ENCODE measurements at regions not wholly inside any gene's neighbourhood (a gene's known extent, or its start where the extent isn't known, plus 50 kb on each side); places are given as distances from the start of the nearest gene placed in this dataset.

DNA sequence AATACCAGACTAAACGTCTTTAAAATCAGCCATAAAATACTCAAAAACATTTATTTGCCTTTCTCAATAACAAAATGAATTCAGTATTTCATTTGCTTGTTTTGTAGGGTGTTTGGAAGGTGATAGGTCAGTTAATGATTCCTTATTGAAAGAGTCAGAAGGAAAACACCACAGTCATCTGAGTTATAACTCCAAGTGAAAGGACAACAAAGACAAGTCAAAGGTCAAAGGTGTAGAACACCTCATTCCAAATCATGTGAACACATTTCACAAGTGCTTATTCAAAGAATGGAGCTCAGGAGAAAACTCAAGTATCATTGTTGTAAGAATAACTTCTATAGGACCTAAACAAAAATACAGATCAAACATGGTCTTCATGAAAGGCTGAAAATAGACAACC lies 318.6 kb upstream of the PHF14 start:
- Histone ChIP-seq H3K36me3 (no peaks in the 10 kb centered on the region), H3K4me1 (no peaks in the 10 kb centered on the region), H3K27ac (no peak overlapping the region), H3K9me3 (peaks cover 0 to 2% of the 10 kb centered on the region in 2 donors), H3K27me3 (no peaks in the 10 kb centered on the region), H3K4me3 (no peak overlapping the region)
- TF ChIP-seq, protein P1, sequence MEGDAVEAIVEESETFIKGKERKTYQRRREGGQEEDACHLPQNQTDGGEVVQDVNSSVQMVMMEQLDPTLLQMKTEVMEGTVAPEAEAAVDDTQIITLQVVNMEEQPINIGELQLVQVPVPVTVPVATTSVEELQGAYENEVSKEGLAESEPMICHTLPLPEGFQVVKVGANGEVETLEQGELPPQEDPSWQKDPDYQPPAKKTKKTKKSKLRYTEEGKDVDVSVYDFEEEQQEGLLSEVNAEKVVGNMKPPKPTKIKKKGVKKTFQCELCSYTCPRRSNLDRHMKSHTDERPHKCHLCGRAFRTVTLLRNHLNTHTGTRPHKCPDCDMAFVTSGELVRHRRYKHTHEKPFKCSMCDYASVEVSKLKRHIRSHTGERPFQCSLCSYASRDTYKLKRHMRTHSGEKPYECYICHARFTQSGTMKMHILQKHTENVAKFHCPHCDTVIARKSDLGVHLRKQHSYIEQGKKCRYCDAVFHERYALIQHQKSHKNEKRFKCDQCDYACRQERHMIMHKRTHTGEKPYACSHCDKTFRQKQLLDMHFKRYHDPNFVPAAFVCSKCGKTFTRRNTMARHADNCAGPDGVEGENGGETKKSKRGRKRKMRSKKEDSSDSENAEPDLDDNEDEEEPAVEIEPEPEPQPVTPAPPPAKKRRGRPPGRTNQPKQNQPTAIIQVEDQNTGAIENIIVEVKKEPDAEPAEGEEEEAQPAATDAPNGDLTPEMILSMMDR (IDR thresholded peaks at IDR 0.05) = no peak
- DNase-seq = no peak
- ATAC-seq = no peak
- intact Hi-C loops (cut with DNase I) = no loop called here

DNA sequence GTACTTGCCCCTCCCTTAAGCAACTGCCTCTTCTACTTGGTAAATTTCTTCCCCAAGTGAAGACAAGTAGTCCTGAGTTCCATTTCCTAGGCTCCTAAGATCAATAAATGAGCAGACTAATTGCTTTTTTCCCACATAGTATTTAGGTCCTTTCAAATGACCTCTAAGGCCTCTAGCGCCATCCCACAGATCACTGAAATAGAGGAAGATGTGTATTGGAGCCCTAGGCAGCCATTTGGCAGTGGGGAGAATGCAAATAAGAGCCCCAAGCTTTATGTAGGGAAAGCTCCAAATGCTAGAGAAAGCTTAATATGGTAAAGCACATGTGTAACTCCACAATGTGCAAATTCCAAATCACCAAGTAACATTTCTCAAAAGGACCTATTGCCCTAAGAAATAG lies 316.5 kb upstream of the PHF14 start:
- Histone ChIP-seq H3K27me3 (no peaks in the 10 kb centered on the region), H3K4me3 (no peak overlapping the region), H3K4me1 (no peaks in the 10 kb centered on the region), H3K36me3 (no peaks in the 10 kb centered on the region), H3K27ac (no peak overlapping the region), H3K9me3 (peaks cover 0 to 2% of the 10 kb centered on the region in 2 donors)
- intact Hi-C loops (cut with DNase I) = no loop called here
- DNase-seq = no peak
- no peak for ATAC-seq
- TF ChIP-seq, protein P1 (IDR thresholded peaks at IDR 0.05) = no peak

DNA sequence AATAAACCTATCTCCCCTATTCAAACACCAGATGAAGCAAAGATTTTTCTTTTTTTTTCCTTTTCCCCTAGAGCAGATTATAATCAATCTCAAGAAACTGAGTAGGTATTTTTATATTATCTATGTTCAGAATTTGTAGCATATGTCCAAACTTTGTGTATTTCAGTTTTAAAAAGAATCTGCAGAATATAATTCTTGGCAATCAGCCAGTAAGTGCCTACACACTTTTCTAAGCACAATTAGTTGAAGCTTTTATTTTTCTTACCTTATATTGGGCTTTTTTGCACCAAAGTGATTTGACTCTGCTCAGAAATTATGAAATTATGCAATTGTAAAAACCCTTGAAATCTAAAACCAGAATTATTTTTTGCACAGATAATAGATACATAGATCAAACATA lies 315.8 kb upstream of the PHF14 start:
- DNase-seq (no peak), ATAC-seq (no peak)
- Histone ChIP-seq H3K9me3 (peaks cover 0 to 2% of the 10 kb centered on the region in 2 donors), H3K4me3 (no peak overlapping the region), H3K27ac (no peak overlapping the region), H3K36me3 (no peaks in the 10 kb centered on the region), H3K27me3 (no peaks in the 10 kb centered on the region), H3K4me1 (no peaks in the 10 kb centered on the region)
- intact Hi-C loops (cut with DNase I) = no loop called here
- TF ChIP-seq, protein P1 (IDR thresholded peaks at IDR 0.05) = no peak

DNA sequence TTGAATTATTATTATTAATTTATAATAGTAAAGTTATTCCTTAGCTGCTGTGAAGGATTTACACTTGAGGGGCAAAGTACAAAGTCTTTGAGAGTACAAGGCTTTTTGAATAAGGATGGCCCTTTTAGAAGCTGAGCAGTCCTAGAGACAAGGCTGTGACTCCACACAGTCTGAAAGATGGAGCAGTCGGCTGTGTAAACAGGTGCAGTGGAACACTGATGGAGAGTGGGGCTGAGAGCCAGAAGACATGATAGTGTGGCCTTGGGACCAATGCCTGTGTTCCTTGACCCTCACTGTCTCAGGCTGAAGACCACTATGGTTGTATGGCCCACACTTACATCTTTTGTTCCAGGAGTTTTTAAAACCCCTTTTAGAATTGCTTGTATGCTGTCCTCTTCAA lies 311.2 kb upstream of the PHF14 start:
- Histone ChIP-seq H3K4me1 (no peaks in the 10 kb centered on the region), H3K36me3 (no peaks in the 10 kb centered on the region), H3K27me3 (no peaks in the 10 kb centered on the region), H3K27ac (no peak overlapping the region), H3K4me3 (no peak overlapping the region), H3K9me3 (no peaks in the 10 kb centered on the region)
- intact Hi-C loops (cut with DNase I) = no loop called here
- no peak for DNase-seq
- no peak for ATAC-seq
- TF ChIP-seq, protein P1 (IDR thresholded peaks at IDR 0.05) = no peak

DNA sequence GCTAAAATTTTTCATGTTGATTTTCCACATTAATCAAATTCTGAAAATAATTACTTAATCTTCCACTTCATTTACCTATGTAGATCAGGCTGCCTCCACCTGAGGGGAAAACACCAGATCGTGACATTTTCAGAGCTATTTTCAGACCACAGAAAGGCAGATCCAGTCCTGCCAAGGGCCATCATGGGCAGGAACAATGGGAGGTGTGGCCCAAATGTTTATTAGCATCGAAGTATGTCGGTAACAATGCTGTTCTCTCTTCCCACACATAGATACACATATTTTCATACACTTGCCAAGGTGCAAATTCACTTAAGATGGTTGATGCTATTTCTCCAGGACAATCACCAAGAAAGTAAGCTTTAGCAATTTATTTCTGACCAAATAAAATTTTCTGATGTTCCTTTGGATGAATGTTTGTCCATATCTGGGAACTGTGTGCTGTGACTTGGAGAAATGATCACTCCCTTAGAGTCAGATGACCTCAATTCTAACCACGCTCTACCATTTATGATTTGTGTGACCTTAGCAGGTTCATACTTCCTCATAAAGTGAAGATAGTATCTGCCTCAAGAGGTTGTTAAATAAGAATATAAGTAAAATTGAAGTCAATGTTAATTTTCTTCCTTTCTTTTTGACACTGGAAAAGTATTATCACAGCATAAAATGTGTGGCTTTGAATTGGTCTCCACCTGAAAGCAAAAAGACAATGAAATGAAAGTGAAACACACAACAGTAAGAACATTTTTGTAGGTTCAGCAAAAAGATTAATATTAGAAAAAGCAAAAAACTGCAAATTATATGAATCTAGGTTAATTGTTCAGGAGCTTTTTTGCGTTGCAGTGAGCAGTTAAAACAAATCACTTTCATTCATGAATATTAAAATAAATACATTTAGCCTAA lies 310.4 kb upstream of the PHF14 start:
- DNase-seq (no peak), ATAC-seq (no peak)
- Histone ChIP-seq H3K27me3 (no peaks in the 10 kb centered on the region), H3K4me3 (no peak overlapping the region), H3K36me3 (no peaks in the 10 kb centered on the region), H3K9me3 (no peaks in the 10 kb centered on the region), H3K27ac (no peak overlapping the region), H3K4me1 (no peaks in the 10 kb centered on the region)
- intact Hi-C loops (cut with DNase I) = no loop called here
- TF ChIP-seq, protein P1 (IDR thresholded peaks at IDR 0.05) = no peak

Measured in left lung (tissue), 4 donors.